Liver (tissue), 8 donors: ENCODE measurements at regions not wholly inside any gene's neighbourhood (a gene's known extent, or its start where the extent isn't known, plus 50 kb on each side); places are given as distances from the start of the nearest gene placed in this dataset.

Source experiments
- DNase-seq: peaks from one replicate; pipeline ENCODE4 v3.0.0-alpha.2; 2017; ENCODE audit warnings: low spot score
- H3K27ac ChIP-seq, 2 donors: one replicate each; pipeline ENCODE4 v1.7.0; 2013; ENCODE audit warnings: inconsistent platforms in 2 of 2, low read length in 2 of 2, control low read depth in 1 of 2, low read depth in 1 of 2, mild to moderate bottlenecking in 1 of 2
- H3K27me3 ChIP-seq, 4 donors: one replicate each; pipeline versions ENCODE4 v1.6.1 to v1.7.0; 2013; ENCODE audit warnings: low read length in 3 of 4, inconsistent platforms in 1 of 4, mild to moderate bottlenecking in 1 of 4, moderate library complexity in 1 of 4; ENCODE audit not compliant: control insufficient read depth in 4 of 4, insufficient read depth in 4 of 4
- H3K36me3 ChIP-seq, 4 donors: one replicate each; pipeline versions ENCODE4 v1.6.1 to v1.7.0; 2013; ENCODE audit warnings: low read length in 3 of 4, mild to moderate bottlenecking in 3 of 4, low read depth in 1 of 4, moderate library complexity in 1 of 4; ENCODE audit not compliant: control insufficient read depth in 4 of 4, insufficient read depth in 3 of 4
- H3K4me1 ChIP-seq, 4 donors: one replicate each; pipeline versions ENCODE4 v1.6.1 to v1.7.0; 2013; ENCODE audit warnings: low read length in 3 of 4, mild to moderate bottlenecking in 3 of 4, moderate library complexity in 1 of 4; ENCODE audit not compliant: control insufficient read depth in 4 of 4, insufficient read depth in 4 of 4
- H3K4me3 ChIP-seq, 3 donors: one replicate each; pipeline versions ENCODE4 v1.6.1 to v1.7.0; 2013; ENCODE audit warnings: low read length in 3 of 3, control low read depth in 1 of 3, low read depth in 1 of 3, mild to moderate bottlenecking in 1 of 3
- H3K9ac ChIP-seq, 2 donors: one replicate each; pipeline ENCODE4 v1.7.0; 2013; ENCODE audit warnings: low read length in 2 of 2, mild to moderate bottlenecking in 2 of 2, moderate library complexity in 2 of 2, control low read depth in 1 of 2, low read depth in 1 of 2
- H3K9me3 ChIP-seq, 4 donors: one replicate each; pipeline versions ENCODE4 v1.6.1 to v1.7.0; 2013; ENCODE audit warnings: low read length in 3 of 4; ENCODE audit not compliant: control insufficient read depth in 4 of 4
- CTCF ChIP-seq: fragments of 150-350 bp; IDR thresholded peaks from 2 replicates; pipeline ENCODE4 v1.5.1; 2017; ENCODE audit warnings: improper control_type of control experiment, low read depth, low read length; ENCODE audit not compliant: missing input control
- EGR1 ChIP-seq, 2 donors: IDR thresholded peaks; 2 replicates each; pipeline ENCODE4 v1.6.1; 2016 to 2018; ENCODE audit warnings: antibody characterized with exemption in 2 of 2, low read depth in 2 of 2
- FOXA2 ChIP-seq: IDR thresholded peaks from 2 replicates; pipeline ENCODE4 v1.6.1; 2016; ENCODE audit warnings: antibody characterized with exemption
- GABPA ChIP-seq, 2 donors: IDR thresholded peaks in 1 of 2; conservative IDR thresholded peaks in 1 of 2; 2 replicates each; pipeline ENCODE4 v1.6.1; 2016; ENCODE audit warnings: antibody characterized with exemption in 2 of 2, mild to moderate bottlenecking in 1 of 2, moderate library complexity in 1 of 2
- HNF4A ChIP-seq, 2 donors: conservative IDR thresholded peaks; 2 replicates each; pipeline ENCODE4 v1.6.1; 2016; ENCODE audit warnings: antibody characterized with exemption in 2 of 2, mild to moderate bottlenecking in 2 of 2
- HNF4G ChIP-seq: IDR thresholded peaks from 2 replicates; pipeline ENCODE4 v1.6.1; 2016; ENCODE audit warnings: antibody characterized with exemption
- JUND ChIP-seq, 2 donors: IDR thresholded peaks; 2 replicates each; pipeline ENCODE4 v1.6.1; 2016; ENCODE audit warnings: antibody characterized with exemption in 2 of 2
- NR2F2 ChIP-seq: IDR thresholded peaks from 2 replicates; pipeline ENCODE4 v1.6.1; 2016; ENCODE audit warnings: antibody characterized with exemption
- RAD21 ChIP-seq, 2 donors: IDR thresholded peaks; 2 replicates each; pipeline ENCODE4 v1.6.1; 2016; ENCODE audit warnings: antibody characterized with exemption in 2 of 2, mild to moderate bottlenecking in 2 of 2
- RXRA ChIP-seq, 2 donors: IDR thresholded peaks; 2 replicates each; pipeline ENCODE4 v1.6.1; 2017 to 2018; ENCODE audit warnings: antibody characterized with exemption in 2 of 2, mild to moderate bottlenecking in 1 of 2
- SP1 ChIP-seq: IDR thresholded peaks from 2 replicates; pipeline ENCODE4 v1.6.1; 2018; ENCODE audit warnings: antibody characterized with exemption, mild to moderate bottlenecking
- TAF1 ChIP-seq: conservative IDR thresholded peaks from 2 replicates; pipeline ENCODE4 v1.6.1; 2016; ENCODE audit warnings: antibody characterized with exemption, mild to moderate bottlenecking
- YY1 ChIP-seq: IDR thresholded peaks from 2 replicates; pipeline ENCODE4 v1.6.1; 2016; ENCODE audit warnings: antibody characterized with exemption, mild to moderate bottlenecking
- ZBTB33 ChIP-seq: IDR thresholded peaks from 2 replicates; pipeline ENCODE4 v1.6.1; 2016; ENCODE audit warnings: antibody characterized with exemption
- WGBS: extraction: QIAGEN DNeasy Blood & Tissue Kit; methylation state at CpG from one replicate; pipeline ENCODE4 v1.1.7; 2013; 5-methylcytosine and 5-hydroxymethylcytosine counted together
- TF ChIP-seq, protein P1 (sequence below): IDR thresholded peaks from 2 replicates; pipeline ENCODE4 v1.6.1; 2016; ENCODE audit warnings: antibody characterized with exemption
- TF ChIP-seq, protein P2 (sequence below): IDR thresholded peaks from 2 replicates; pipeline ENCODE4 v1.6.1; 2016; ENCODE audit warnings: antibody characterized with exemption, mild to moderate bottlenecking
- donor health status: healthy.
- donor health status: healthy.
- donor health status: healthy.
- donor health status: healthy.
- donor health status: healthy.

DNA sequence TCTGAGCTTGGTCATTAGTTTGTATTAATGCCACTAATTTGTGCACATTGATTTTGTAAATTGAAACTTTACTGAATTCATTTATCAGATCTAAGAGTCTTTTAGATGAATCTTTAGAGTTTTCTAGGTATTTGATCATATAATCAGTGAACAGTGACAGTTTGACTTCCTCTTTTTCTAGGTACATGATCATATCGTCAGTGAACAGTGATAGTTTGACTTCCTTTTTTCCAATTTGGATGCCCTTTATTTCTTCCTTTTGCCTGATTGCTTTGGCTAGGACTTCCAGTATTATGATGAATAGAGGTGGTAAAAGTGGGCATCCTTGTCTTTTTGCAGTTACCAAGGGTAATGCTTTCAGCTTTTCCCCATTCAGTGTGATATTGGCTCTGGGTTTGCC, 421.4 kb upstream of the CPXCR1 start:
- no peaks in the 10 kb centered on the region for H3K4me1 ChIP-seq
- WGBS = 76% methylated on average over 1 of the region's 1 CpG
- H3K27ac ChIP-seq = no peak overlapping the region
- no peaks in the 10 kb centered on the region for H3K9me3 ChIP-seq
- H3K4me3 ChIP-seq = no peak overlapping the region
- no peak overlapping the region for H3K9ac ChIP-seq
- no peaks in the 10 kb centered on the region for H3K27me3 ChIP-seq
- DNase-seq = no peak
- H3K36me3 ChIP-seq = no peaks in the 10 kb centered on the region
- no peak for TF ChIP-seq FOXA2
- no peak for TF ChIP-seq HNF4G
- no peak for TF ChIP-seq GABPA (IDR thresholded peaks at IDR 0.05 in 1 of 2, conservative IDR thresholded peaks at IDR 0.05 in 1 of 2)
- TF ChIP-seq, protein P1, sequence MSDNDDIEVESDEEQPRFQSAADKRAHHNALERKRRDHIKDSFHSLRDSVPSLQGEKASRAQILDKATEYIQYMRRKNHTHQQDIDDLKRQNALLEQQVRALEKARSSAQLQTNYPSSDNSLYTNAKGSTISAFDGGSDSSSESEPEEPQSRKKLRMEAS = no peak
- TF ChIP-seq RAD21 (IDR thresholded peaks at IDR 0.05) = no peak
- no peak for TF ChIP-seq TAF1
- no peak for TF ChIP-seq NR2F2
- TF ChIP-seq YY1 = no peak
- no peak for TF ChIP-seq JUND (IDR thresholded peaks at IDR 0.05)
- TF ChIP-seq ZBTB33 = no peak
- TF ChIP-seq, protein P2, sequence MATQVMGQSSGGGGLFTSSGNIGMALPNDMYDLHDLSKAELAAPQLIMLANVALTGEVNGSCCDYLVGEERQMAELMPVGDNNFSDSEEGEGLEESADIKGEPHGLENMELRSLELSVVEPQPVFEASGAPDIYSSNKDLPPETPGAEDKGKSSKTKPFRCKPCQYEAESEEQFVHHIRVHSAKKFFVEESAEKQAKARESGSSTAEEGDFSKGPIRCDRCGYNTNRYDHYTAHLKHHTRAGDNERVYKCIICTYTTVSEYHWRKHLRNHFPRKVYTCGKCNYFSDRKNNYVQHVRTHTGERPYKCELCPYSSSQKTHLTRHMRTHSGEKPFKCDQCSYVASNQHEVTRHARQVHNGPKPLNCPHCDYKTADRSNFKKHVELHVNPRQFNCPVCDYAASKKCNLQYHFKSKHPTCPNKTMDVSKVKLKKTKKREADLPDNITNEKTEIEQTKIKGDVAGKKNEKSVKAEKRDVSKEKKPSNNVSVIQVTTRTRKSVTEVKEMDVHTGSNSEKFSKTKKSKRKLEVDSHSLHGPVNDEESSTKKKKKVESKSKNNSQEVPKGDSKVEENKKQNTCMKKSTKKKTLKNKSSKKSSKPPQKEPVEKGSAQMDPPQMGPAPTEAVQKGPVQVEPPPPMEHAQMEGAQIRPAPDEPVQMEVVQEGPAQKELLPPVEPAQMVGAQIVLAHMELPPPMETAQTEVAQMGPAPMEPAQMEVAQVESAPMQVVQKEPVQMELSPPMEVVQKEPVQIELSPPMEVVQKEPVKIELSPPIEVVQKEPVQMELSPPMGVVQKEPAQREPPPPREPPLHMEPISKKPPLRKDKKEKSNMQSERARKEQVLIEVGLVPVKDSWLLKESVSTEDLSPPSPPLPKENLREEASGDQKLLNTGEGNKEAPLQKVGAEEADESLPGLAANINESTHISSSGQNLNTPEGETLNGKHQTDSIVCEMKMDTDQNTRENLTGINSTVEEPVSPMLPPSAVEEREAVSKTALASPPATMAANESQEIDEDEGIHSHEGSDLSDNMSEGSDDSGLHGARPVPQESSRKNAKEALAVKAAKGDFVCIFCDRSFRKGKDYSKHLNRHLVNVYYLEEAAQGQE = no peak
- TF ChIP-seq EGR1 (IDR thresholded peaks at IDR 0.05; ENCODE audit: low read depth in 2 of 2) = no peak

DNA sequence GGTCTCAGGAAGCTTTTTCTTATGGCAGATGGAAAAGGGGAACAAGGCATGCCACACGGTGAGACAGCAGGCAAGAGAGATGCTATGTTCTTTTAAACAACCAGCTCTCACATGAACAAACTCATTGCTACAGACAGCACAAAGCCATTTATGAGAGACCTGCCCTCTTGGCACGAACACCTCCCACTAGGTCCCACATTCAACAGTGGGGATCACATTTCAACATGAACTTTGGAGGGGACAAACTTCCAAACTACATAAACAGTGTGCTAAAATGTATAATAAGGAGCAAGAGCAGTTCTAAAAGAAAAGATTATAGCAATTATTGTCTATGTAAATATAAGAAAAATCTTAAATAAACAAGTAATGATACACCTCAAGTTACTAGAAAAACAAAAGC, 391.8 kb upstream of the CPXCR1 start:
- WGBS = 15% methylated on average over 2 of the region's 2 CpGs
- Histone ChIP-seq H3K27me3 (peaks cover 0 to 2% (median 0%) of the 10 kb centered on the region in 4 donors), H3K9me3 (no peaks in the 10 kb centered on the region), H3K27ac (no peak overlapping the region), H3K9ac (no peak overlapping the region), H3K36me3 (no peaks in the 10 kb centered on the region), H3K4me1 (no peaks in the 10 kb centered on the region), H3K4me3 (no peak overlapping the region)
- DNase-seq = no peak
- TF ChIP-seq EGR1 (IDR thresholded peaks at IDR 0.05; ENCODE audit: low read depth in 2 of 2) (no peak), TAF1 (no peak), HNF4A (conservative IDR thresholded peaks at IDR 0.05) (peak in 1 of 2 donors; percentile 86), SP1 (peak; percentile 78), CTCF (no peak), RXRA (IDR thresholded peaks at IDR 0.05) (no peak), RAD21 (IDR thresholded peaks at IDR 0.05) (peak in 1 of 2 donors; percentile 38)
- TF ChIP-seq, protein P1 = no peak
